Activated CD8-positive, alpha-beta memory T cell treated with anti-CD3 and anti-CD28 coated beads for 4 hours (primary cell): ENCODE measurements at regions not wholly inside any gene's neighbourhood (a gene's known extent, or its start where the extent isn't known, plus 50 kb on each side); places are given as distances from the start of the nearest gene placed in this dataset.
"Not testable (repeated sequence)": the region's sequence is repeated elsewhere in the genome, so short reads cannot be mapped to it uniquely, and the experiment has no call there.

Experiments used
- DNase-seq, 2 donors: peaks; one replicate each; pipeline ENCODE4 v3.0.0-alpha.2; 2020; ENCODE audit warnings: low read depth in 2 of 2

- DNase-seq: not testable (repeated sequence)
These were observed 243.7 kb upstream of the FOXN3 start for GRCh38 chr14:89660625-89661233.

- DNase-seq: no peak
These were observed 243.1 kb upstream of the FOXN3 start for GRCh38 chr14:89660166-89660565.

DNA sequence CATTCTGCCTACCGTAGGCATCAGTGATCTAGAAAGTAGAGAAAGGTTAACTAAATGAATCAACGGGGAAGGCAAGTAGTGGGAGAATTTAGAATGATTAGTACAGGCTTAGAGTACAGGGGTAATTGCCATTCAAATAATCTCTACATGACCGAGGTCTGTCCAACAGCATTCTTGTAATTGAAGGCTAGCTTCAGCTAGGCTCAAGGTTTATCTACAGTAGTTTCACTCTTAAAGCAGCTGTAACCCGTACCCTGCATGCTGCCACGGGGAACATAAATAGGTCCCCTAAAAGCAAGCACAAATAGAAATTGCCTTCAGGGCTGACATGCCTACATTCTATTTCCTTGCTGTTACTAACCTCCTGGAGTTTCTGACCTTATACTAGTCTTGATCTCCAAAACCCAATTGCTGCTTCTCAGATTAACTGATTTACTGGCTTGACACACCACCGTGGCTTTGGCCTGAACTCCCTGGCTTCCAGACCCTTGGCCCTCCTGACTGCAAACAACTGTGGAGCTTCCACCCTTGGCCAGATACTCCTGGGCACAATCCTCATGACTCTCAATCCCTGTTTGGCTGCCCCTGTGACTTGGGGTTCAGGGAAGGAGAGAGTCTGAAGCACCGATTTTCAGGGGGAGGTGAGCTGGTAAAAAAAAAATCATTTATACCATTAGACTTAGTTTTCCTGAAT is 242.1 kb upstream of the FOXN3 start:
- no peak for DNase-seq

GRCh38 chr14:89657014-89657413 is 240.0 kb upstream of the FOXN3 start:
- DNase-seq: no peak

- no peak for DNase-seq
These were observed 238.0 kb upstream of the FOXN3 start for GRCh38 chr14:89654998-89655397.

DNA sequence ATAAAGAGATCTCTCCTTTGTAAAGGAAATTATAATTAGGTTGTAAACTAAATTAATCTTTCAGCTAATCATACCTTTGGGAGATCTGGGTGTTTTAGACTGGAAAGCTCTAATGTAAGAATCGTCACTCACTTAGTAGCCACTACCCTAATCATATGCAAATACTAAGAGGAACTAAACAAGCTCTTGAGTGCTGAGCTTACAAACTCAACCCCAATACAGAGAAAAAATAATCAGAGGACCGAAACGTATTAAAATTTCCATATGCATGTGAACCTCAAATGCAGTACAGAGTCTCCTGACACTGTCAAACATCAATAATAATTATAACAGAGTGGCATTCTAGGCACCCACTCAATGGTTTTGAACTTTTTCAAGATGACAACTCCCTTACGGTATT is 235.3 kb upstream of the FOXN3 start:
- no peak for DNase-seq

DNA sequence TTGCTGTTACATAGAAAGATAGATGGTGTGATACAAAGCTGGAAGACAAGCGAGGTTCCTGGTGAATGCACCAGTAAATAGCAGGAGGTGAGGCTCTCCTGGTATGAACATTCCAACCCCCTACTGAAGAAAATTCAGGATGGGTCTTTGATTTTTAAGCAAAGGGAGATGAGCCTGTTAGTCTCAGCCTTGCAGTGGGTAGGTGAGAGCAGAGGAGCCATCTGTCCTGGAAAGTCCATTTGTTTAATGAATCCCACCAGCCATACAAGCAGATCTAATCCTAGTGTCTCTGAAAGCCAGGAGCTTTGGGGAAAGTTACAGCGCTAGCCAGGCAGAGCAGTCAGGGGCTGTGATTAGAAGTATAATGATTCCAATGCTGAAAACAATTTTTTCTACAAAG is 234.8 kb upstream of the FOXN3 start:
- no peak for DNase-seq

- no peak for DNase-seq
These were observed 233.3 kb upstream of the FOXN3 start for GRCh38 chr14:89650077-89650978.

GRCh38 chr14:89649451-89650075 is 232.5 kb upstream of the FOXN3 start:
- DNase-seq: no peak

GRCh38 chr14:89648924-89649323 is 231.9 kb upstream of the FOXN3 start:
- DNase-seq: no peak

DNA sequence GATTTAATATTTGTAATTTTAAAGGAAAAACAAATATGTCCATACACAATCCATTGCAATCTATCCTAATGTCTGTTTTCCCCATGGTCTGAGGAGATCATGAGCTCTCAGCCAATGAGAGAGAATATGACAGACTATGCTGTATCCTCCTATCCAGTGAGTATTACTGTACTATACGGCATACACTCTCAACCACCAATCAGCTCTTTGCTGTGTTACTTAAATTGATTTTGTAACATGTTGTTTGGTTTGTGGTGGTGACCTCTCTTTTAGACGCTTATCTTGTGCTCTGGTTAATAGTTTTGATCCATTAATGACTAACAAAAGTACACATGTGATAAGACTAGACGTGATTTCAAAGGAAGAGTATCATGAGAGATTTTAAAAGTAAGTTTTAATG is 231.5 kb upstream of the FOXN3 start:
- DNase-seq: no peak

- no peak for DNase-seq
These were observed 229.9 kb upstream of the FOXN3 start for GRCh38 chr14:89646971-89647370.

DNA sequence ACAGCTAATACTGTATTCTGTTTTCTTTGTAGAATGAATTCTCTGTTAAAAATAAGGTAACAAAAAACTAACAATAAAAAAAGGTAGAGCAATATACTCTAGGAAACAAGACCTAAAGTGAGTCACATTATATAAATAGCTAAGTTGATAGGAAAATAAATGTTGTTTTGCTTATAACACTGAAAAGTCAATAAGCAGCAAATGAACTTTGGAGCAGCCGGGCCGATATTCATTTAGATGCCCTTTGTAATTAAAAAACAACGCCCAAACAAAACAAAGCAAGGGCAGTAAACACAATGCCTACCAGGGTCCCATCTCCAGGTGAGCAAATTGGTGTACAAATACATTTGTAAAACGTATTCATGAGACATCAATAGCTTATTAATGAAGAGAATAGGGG is 227.6 kb upstream of the FOXN3 start:
- DNase-seq: no peak

- no peak for DNase-seq
These were observed 224.6 kb upstream of the FOXN3 start for GRCh38 chr14:89641495-89642175.

- DNase-seq: no peak
These were observed 223.1 kb upstream of the FOXN3 start for GRCh38 chr14:89640141-89640540.

DNA sequence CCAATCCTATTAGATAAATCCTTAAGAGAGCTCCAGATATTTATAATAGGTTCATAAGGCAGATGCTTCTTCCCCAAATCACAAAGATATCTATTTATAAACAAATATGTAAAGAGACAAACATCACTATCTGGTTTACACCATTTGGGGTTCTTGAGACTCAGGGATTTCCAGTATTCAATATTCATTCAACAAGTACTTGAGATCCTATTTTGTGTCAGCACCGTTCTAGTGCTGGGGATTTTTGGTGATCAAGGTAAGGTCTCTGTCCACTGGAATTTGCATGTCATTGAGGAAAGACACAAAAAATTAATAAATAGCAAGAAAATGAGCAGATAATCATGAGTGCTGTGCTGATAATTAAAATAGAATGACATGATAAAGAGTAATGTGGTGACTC is 222.7 kb upstream of the FOXN3 start:
- no peak for DNase-seq

DNA sequence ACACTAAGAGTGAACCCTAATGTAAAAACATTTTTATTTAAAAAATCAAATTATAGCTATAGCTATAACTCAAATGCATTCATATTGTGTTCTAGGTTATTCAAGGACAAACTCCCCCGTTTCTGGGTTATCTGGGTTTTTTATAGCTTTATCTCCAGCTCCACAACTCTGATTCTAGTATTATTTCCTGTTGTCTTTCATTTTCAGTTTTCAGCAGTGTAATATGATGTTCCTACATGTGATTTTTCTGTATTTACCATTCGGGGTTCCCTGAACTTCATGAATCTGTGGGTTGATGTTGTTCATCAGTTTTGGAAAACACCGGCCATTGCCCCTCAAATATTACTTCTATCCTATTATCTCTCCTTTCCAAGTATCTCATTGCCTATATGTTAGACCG is 221.9 kb upstream of the FOXN3 start:
- DNase-seq: no peak

- no peak for DNase-seq
These were observed 220.5 kb upstream of the FOXN3 start for GRCh38 chr14:89637581-89637980.

DNA sequence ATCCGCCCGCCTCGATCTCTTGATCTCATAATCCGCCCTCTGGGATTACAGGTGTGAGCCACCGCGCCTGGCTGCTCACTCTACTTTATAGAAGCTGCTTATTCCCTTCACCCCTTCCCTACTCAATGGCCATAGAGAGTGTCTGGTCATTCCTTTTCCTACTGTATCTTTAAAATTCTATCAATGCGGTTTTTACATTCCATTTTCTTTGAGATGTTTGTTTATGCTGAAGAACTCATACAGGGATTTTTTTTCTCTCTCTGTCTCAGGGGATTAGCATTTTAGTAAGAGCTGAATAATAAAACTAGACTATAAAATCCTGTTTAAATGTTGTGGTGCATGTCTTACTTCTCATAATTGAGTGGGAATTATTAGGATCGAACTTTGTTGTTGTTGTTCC is 218.6 kb upstream of the FOXN3 start:
- no peak for DNase-seq

DNA sequence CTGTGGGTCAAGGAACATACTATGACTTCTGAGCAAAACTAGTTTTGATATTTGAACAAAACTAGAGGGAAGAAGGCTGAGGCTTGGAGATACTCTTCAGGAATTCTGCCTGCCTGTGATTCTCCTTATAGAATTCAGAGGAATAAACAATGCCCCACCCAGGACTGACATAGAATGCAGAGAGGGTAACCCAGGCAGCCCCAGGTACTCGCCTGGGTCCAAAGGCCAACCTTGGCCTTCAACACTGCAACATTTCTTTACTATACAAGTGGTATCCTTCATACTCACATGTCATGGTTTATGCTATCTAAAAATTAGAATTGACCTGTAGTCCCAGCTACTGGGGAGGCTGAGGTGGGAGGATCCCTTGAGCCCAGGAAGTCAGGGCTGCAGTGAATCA is 217.0 kb upstream of the FOXN3 start:
- DNase-seq: no peak

GRCh38 chr14:89630101-89630829 is 213.2 kb upstream of the FOXN3 start:
- DNase-seq: no peak
